Body of pancreas (tissue), 4 donors: ENCODE measurements at regions not wholly inside any gene's neighbourhood (a gene's known extent, or its start where the extent isn't known, plus 50 kb on each side); places are given as distances from the start of the nearest gene placed in this dataset.

Experiments used
- POLR2A ChIP-seq, 3 donors: fragments of 450-650 bp; IDR thresholded peaks; one replicate each; pipeline ENCODE4 v1.6.1; 2016; ENCODE audit warnings: antibody characterized with exemption in 3 of 3, mild to moderate bottlenecking in 2 of 3
- TF ChIP-seq, protein P1 (sequence below), 7 experiments: fragments of 450-650 bp in 4 of 7; fragments of 200-600 bp in 3 of 7; sonication (generic) in 3 of 7; IDR thresholded peaks; one replicate each; pipeline ENCODE4 v1.5.1; 2016 to 2019; ENCODE audit warnings: antibody characterized with exemption in 7 of 7

DNA sequence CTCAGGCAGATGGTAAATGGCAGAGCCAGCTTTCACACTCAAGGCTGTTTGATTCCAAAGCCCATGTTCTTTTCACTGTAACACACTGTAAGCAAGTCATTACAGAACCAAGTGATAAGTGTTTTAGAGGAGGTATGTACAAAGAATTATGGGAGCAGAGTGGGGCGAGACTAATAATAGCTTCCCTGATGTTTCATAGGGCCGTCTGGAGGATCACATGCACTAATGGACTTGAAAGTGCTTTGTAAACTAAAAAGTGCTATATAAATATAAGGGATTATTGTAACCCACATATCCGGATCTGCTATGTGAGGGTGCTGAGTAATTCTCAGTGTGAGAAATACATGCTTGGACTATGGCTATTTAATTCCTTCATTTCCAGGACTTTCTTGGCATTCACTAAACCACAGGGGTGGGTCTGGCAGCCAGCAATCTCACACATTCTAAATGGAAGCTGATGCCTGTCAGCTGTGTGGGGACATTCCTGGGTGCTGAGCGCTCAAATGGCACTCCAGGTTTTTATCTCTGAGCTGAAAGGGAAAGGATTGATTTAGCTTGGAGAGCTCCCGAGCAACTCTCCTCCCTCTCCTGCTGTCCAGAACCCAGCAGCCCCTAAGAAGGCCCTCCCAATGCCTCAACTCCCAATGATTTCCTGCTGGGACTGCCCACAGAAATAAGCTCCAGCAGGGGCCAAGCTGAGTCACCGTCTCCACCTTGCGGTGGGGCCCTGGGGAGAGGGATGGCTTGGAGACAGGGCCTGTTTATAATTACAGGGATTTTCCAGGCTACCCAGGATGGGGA lies 222.8 kb downstream of the SOX11 start:
- TF ChIP-seq, protein P1, sequence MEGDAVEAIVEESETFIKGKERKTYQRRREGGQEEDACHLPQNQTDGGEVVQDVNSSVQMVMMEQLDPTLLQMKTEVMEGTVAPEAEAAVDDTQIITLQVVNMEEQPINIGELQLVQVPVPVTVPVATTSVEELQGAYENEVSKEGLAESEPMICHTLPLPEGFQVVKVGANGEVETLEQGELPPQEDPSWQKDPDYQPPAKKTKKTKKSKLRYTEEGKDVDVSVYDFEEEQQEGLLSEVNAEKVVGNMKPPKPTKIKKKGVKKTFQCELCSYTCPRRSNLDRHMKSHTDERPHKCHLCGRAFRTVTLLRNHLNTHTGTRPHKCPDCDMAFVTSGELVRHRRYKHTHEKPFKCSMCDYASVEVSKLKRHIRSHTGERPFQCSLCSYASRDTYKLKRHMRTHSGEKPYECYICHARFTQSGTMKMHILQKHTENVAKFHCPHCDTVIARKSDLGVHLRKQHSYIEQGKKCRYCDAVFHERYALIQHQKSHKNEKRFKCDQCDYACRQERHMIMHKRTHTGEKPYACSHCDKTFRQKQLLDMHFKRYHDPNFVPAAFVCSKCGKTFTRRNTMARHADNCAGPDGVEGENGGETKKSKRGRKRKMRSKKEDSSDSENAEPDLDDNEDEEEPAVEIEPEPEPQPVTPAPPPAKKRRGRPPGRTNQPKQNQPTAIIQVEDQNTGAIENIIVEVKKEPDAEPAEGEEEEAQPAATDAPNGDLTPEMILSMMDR (IDR thresholded peaks at IDR 0.05) = peak in 1 of 7 experiments; percentile 16
- TF ChIP-seq POLR2A (IDR thresholded peaks at IDR 0.05) = no peak
